ENCODE measurements at regions not wholly inside any gene's neighbourhood (a gene's known extent, or its start where the extent isn't known, plus 50 kb on each side); places are given as distances from the start of the nearest gene placed in this dataset.
A peak's percentile ranks its signal among the peaks of the same experiment; 100 is the strongest.

DNA sequence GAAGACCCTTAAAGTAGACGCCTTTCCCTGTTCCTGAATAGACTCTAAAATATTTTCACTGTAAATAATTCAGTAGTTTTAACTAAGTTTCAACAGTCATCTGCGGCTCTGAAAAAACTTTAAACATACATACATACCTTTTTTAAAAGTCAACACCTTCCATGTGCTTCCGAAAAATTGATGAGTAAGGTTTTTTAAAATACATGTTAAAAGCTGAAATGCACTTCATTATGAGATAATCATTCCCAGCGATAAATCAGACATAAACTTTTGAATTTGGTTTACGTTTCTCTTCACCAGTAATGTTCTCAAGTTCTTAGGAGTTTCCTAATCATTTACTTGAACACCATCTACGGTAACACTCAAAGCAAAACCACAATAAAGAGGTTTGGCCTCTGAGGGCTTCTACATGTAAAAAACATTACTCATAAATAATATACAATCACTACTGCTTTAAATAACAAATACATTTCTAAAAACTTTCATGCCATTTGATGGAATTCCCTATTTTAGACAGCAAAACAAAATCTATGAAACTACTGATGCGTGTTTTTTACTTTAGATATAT lies 403.5 kb downstream of the SHQ1 start:
- Histone ChIP-seq H3K4me2 (ENCODE audit: insufficient read depth, low read length) (peak overlapping the region; percentile 99), H4K20me1 (replicated peaks; ENCODE audit: control insufficient read depth, extremely low read depth, insufficient read depth, low read length) (peaks cover 14% of the 10 kb centered on the region), H3K4me3 (replicated peaks in 1 of 3; ENCODE audit: insufficient read depth in 1 of 3, low read depth in 1 of 3, low read length in 3 of 3) (no peak overlapping the region), H3K9me3 (replicated peaks; ENCODE audit: control insufficient read depth, insufficient read depth, low read length) (no peaks in the 10 kb centered on the region), H3K79me2 (ENCODE audit: control insufficient read depth, insufficient read depth, low read length) (peaks cover 55% of the 10 kb centered on the region), H3K9ac (replicated peaks; ENCODE audit: extremely low read depth, insufficient read depth, low read length) (no peak overlapping the region), H3K9me1 (replicated peaks; ENCODE audit: control insufficient read depth, extremely low read depth, insufficient read depth, low read length) (no peaks in the 10 kb centered on the region), H3K27me3 (ENCODE audit: control insufficient read depth in 2 of 2, insufficient read depth in 2 of 2, low read length in 2 of 2) (no peaks in the 10 kb centered on the region), H2AFZ (ENCODE audit: low read depth, low read length) (no peak overlapping the region), H3K4me1 (ENCODE audit: control insufficient read depth, extremely low read depth, insufficient read depth, low read length) (peaks cover 20% of the 10 kb centered on the region), H3K27ac (ENCODE audit: insufficient read depth, low read depth, low read length) (no peak overlapping the region), H3K36me3 (ENCODE audit: control insufficient read depth in 2 of 2, extremely low read depth in 1 of 2, insufficient read depth in 2 of 2, low read length in 2 of 2) (no peaks in the 10 kb centered on the region)
- TF ChIP-seq POLR2A (IDR thresholded peaks at IDR 0.05; ENCODE audit: low read depth, low read length): no peak
- no peak for TF ChIP-seq MYC (IDR thresholded peaks at IDR 0.05; ENCODE audit: low read depth, low read length)
- no peak for TF ChIP-seq GATA2 (IDR thresholded peaks at IDR 0.05; ENCODE audit: insufficient read depth, insufficient read length, low read depth, low read length)
- TF ChIP-seq EZH2 (IDR thresholded peaks at IDR 0.05; ENCODE audit: borderline replicate concordance, low read depth, low read length, severe bottlenecking): no peak
- TF ChIP-seq POLR2AphosphoS5 (IDR thresholded peaks at IDR 0.05; ENCODE audit: insufficient read depth, low read depth, low read length): no peak
- TF ChIP-seq JUN (IDR thresholded peaks at IDR 0.05; ENCODE audit: borderline replicate concordance, insufficient read depth, insufficient read length, low read depth): no peak
- no peak for TF ChIP-seq MAX (IDR thresholded peaks at IDR 0.05; ENCODE audit: insufficient read depth, insufficient read length)
- TF ChIP-seq, protein P1, sequence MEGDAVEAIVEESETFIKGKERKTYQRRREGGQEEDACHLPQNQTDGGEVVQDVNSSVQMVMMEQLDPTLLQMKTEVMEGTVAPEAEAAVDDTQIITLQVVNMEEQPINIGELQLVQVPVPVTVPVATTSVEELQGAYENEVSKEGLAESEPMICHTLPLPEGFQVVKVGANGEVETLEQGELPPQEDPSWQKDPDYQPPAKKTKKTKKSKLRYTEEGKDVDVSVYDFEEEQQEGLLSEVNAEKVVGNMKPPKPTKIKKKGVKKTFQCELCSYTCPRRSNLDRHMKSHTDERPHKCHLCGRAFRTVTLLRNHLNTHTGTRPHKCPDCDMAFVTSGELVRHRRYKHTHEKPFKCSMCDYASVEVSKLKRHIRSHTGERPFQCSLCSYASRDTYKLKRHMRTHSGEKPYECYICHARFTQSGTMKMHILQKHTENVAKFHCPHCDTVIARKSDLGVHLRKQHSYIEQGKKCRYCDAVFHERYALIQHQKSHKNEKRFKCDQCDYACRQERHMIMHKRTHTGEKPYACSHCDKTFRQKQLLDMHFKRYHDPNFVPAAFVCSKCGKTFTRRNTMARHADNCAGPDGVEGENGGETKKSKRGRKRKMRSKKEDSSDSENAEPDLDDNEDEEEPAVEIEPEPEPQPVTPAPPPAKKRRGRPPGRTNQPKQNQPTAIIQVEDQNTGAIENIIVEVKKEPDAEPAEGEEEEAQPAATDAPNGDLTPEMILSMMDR (IDR thresholded peaks at IDR 0.05; ENCODE audit: extremely low read depth in 1 of 2, insufficient read depth in 1 of 2, low read depth in 1 of 2, low read length in 2 of 2): no peak
- TF ChIP-seq FOS (IDR thresholded peaks at IDR 0.05; ENCODE audit: borderline replicate concordance, insufficient read depth, low read length): no peak
- ChIA-PET POLR2A (no interaction called here), CTCF (no interaction called here)
- intact Hi-C loops (cut with micrococcal nuclease) (loop anchor here (5.0 to 10.0 kb wide), 5 partner anchors 147 to 720 kb away; partner anchors contain the start of gene EIF4E3), dilution Hi-C loops (cut with MboI; ENCODE audit: extremely low pct_ligation_motif_present, low sequenced_read_pairs) (no loop called here)
- FAIRE-seq (no peak), DNase-seq (ENCODE audit: low read depth, low spot score) (no peak)
- BruUV-seq (replicated peaks): no TSS peak

All from endothelial cell of umbilical vein (primary cell).